ENCODE measurements at regions not wholly inside any gene's neighbourhood (a gene's known extent, or its start where the extent isn't known, plus 50 kb on each side); places are given as distances from the start of the nearest gene placed in this dataset.

DNA sequence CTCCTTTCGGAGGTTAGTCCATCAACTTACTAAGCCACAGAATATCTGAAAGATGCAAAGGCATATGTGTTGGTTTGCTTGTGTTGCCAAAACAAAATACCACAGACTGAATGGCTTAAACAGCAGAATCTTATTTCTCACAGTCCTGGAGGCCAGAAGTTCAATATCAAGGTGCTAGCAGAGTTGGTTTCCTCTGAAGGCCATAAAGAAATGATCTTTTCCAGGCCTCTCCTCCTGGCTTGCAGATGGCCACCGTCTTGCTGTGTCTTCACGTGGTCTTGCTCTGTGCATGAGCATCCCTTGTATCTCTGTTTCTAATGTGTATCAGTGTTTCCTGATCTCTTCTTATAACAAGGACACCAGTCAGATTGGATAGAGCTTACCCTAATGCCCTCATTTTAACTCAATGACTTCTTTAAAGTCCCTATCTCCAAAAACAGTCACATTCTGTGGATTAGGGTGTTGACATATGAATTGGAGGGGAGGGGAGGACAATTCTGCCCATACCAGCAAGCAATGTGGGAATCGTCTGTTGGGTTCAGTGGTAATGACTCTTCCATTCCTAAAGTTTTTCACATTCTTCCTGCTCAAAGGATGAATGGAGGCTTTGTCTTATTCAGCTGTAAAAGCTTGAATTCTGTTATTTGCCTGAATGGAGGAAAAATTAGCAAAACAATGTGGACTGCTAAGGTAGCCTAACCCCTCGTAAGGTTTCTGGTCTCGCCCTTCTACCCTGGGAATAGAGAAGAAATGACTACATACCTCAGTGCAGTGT, 715.7 kb downstream of the DIAPH3 start:
- TF ChIP-seq POLR2A (IDR thresholded peaks at IDR 0.05) (no peak), CTCF (IDR thresholded peaks at IDR 0.05) (no peak)

Data from heart left ventricle (tissue), 13 donors.